ENCODE measurements at regions not wholly inside any gene's neighbourhood (a gene's known extent, or its start where the extent isn't known, plus 50 kb on each side); places are given as distances from the start of the nearest gene placed in this dataset.

DNA sequence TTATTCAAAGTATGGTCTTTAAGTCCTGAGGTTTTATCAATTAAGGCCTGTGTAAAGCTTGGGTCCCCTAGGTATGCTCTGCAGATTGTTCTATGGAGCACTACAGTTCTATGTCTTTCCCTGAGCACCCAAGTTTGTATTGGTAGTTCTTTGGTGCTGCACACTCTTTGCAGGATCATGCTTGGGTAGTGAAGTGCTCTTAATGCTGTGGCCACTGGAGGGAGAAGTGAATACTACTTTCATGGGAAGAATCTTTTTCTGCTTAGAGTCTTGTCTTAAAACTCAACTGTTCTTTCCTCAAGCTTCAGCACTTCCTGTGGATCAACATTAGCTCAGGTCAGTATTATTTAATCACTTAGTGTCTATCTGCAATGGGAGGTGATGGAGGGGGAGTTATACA is 93.6 kb upstream of the CFAP20DC start:
- H3K9me2 ChIP-seq (ENCODE audit: insufficient read depth, low read length), result no peaks in the 10 kb centered on the region
- H3K9ac ChIP-seq (ENCODE audit: low read length), result no peak overlapping the region
- H3F3A ChIP-seq (ENCODE audit: insufficient read depth, low read length, poor library complexity, severe bottlenecking), result no peaks in the 10 kb centered on the region
- no peak overlapping the region for H2AFZ ChIP-seq (ENCODE audit: low read depth, low read length)
- no peak overlapping the region for H3K4me3 ChIP-seq (ENCODE audit: low read length)
- no peaks in the 10 kb centered on the region for H4K20me1 ChIP-seq (ENCODE audit: insufficient read depth)
- no peaks in the 10 kb centered on the region for H3K27me3 ChIP-seq (ENCODE audit: insufficient read depth, low read depth, low read length)
- no peak overlapping the region for H3K27ac ChIP-seq (ENCODE audit: low read length)
- H3K4me2 ChIP-seq (ENCODE audit: low read length), result no peak overlapping the region
- TF ChIP-seq POLR2AphosphoS5 (IDR thresholded peaks at IDR 0.05) (no peak), EP300 (conservative IDR thresholded peaks at IDR 0.05; ENCODE audit: poor library complexity, severe bottlenecking) (no peak), EZH2 (IDR thresholded peaks at IDR 0.05; ENCODE audit: borderline replicate concordance, insufficient read depth, low read length, poor library complexity, severe bottlenecking) (no peak), SMC3 (conservative IDR thresholded peaks at IDR 0.05; ENCODE audit: poor library complexity) (no peak)
- no peaks in the 10 kb centered on the region for H3K79me2 ChIP-seq (replicated peaks; ENCODE audit: insufficient read depth, low read length)
- H3K36me3 ChIP-seq (ENCODE audit: insufficient read depth, low read length), result no peaks in the 10 kb centered on the region
- peaks cover 6% of the 10 kb centered on the region for H3K9me3 ChIP-seq (ENCODE audit: low read length)

DNA sequence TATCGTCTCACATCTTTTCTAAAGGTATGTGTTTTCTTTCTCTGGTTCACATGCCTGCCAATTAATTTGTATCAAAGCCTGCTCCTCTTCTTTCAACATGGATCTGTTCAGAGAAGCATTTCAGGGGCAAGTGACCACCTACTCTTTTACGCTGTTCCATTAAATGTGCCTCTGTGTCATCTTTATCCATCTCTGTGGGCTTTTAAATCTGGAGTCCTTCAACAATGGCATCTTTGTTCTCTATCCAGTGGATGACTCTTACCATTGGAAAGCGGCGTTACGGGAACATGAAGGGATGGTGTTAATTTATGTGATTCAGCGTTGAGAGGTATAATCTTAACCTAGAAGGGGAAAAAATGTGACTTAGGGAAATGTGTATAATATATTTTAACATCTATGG is 92.7 kb upstream of the CFAP20DC start:
- Histone ChIP-seq H3K27ac (ENCODE audit: low read length) (no peak overlapping the region), H3K36me3 (ENCODE audit: insufficient read depth, low read length) (no peaks in the 10 kb centered on the region), H4K20me1 (ENCODE audit: insufficient read depth) (no peaks in the 10 kb centered on the region), H3K4me3 (ENCODE audit: low read length) (no peak overlapping the region), H3F3A (ENCODE audit: insufficient read depth, low read length, poor library complexity, severe bottlenecking) (no peaks in the 10 kb centered on the region), H3K9me2 (ENCODE audit: insufficient read depth, low read length) (no peaks in the 10 kb centered on the region), H3K9ac (ENCODE audit: low read length) (no peak overlapping the region), H3K79me2 (replicated peaks; ENCODE audit: insufficient read depth, low read length) (no peaks in the 10 kb centered on the region), H3K27me3 (ENCODE audit: insufficient read depth, low read depth, low read length) (no peaks in the 10 kb centered on the region), H3K4me2 (ENCODE audit: low read length) (no peak overlapping the region), H2AFZ (ENCODE audit: low read depth, low read length) (no peak overlapping the region), H3K9me3 (ENCODE audit: low read length) (peaks cover 4% of the 10 kb centered on the region)
- TF ChIP-seq, protein P1, sequence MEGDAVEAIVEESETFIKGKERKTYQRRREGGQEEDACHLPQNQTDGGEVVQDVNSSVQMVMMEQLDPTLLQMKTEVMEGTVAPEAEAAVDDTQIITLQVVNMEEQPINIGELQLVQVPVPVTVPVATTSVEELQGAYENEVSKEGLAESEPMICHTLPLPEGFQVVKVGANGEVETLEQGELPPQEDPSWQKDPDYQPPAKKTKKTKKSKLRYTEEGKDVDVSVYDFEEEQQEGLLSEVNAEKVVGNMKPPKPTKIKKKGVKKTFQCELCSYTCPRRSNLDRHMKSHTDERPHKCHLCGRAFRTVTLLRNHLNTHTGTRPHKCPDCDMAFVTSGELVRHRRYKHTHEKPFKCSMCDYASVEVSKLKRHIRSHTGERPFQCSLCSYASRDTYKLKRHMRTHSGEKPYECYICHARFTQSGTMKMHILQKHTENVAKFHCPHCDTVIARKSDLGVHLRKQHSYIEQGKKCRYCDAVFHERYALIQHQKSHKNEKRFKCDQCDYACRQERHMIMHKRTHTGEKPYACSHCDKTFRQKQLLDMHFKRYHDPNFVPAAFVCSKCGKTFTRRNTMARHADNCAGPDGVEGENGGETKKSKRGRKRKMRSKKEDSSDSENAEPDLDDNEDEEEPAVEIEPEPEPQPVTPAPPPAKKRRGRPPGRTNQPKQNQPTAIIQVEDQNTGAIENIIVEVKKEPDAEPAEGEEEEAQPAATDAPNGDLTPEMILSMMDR (IDR thresholded peaks at IDR 0.05; ENCODE audit: poor library complexity, severe bottlenecking), result no peak
- TF ChIP-seq SMC3 (conservative IDR thresholded peaks at IDR 0.05; ENCODE audit: poor library complexity) (no peak), MXI1 (conservative IDR thresholded peaks at IDR 0.05; ENCODE audit: poor library complexity, severe bottlenecking) (no peak), POLR2AphosphoS5 (IDR thresholded peaks at IDR 0.05) (no peak), TAF1 (IDR thresholded peaks at IDR 0.05; ENCODE audit: low read depth) (no peak), EZH2 (IDR thresholded peaks at IDR 0.05; ENCODE audit: borderline replicate concordance, insufficient read depth, low read length, poor library complexity, severe bottlenecking) (no peak), EP300 (conservative IDR thresholded peaks at IDR 0.05; ENCODE audit: poor library complexity, severe bottlenecking) (no peak), REST (IDR thresholded peaks at IDR 0.05; ENCODE audit: borderline replicate concordance) (no peak)

DNA sequence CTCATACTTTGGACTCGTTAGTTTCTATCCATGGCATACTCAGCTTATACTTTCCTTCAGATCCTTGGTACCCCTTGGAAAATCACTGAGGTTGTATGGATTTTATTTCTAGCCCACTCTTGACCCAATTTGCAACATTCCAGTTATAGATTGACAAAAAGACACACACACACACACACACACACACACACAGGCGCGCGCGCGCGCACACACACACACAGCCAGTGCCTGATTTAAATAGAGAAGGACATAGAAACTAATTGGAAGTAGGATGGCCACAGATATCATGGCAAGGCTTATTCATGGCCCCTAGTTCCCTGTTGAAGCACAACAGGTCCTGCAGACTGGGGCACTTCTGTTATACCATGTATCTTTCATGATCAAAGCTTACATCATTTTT is 89.1 kb upstream of the CFAP20DC start:
- Histone ChIP-seq H3K9me2 (ENCODE audit: insufficient read depth, low read length) (no peaks in the 10 kb centered on the region), H3K4me3 (ENCODE audit: low read length) (no peak overlapping the region), H2AFZ (ENCODE audit: low read depth, low read length) (no peak overlapping the region), H3K27ac (ENCODE audit: low read length) (no peak overlapping the region), H3K4me2 (ENCODE audit: low read length) (no peak overlapping the region), H3K27me3 (ENCODE audit: insufficient read depth, low read depth, low read length) (no peaks in the 10 kb centered on the region), H3K9me3 (ENCODE audit: low read length) (no peaks in the 10 kb centered on the region), H3K79me2 (replicated peaks; ENCODE audit: insufficient read depth, low read length) (no peaks in the 10 kb centered on the region), H3K36me3 (ENCODE audit: insufficient read depth, low read length) (no peaks in the 10 kb centered on the region), H3K9ac (ENCODE audit: low read length) (no peak overlapping the region), H3F3A (ENCODE audit: insufficient read depth, low read length, poor library complexity, severe bottlenecking) (no peaks in the 10 kb centered on the region), H4K20me1 (ENCODE audit: insufficient read depth) (no peaks in the 10 kb centered on the region)
- TF ChIP-seq RAD21 (conservative IDR thresholded peaks at IDR 0.05) (no peak), EP300 (conservative IDR thresholded peaks at IDR 0.05; ENCODE audit: poor library complexity, severe bottlenecking) (no peak), TAF1 (IDR thresholded peaks at IDR 0.05; ENCODE audit: low read depth) (no peak), POLR2AphosphoS5 (IDR thresholded peaks at IDR 0.05) (no peak), REST (IDR thresholded peaks at IDR 0.05; ENCODE audit: borderline replicate concordance) (no peak), EZH2 (IDR thresholded peaks at IDR 0.05; ENCODE audit: borderline replicate concordance, insufficient read depth, low read length, poor library complexity, severe bottlenecking) (no peak), SMC3 (conservative IDR thresholded peaks at IDR 0.05; ENCODE audit: poor library complexity) (no peak)
- TF ChIP-seq, protein P1 (IDR thresholded peaks at IDR 0.05; ENCODE audit: poor library complexity, severe bottlenecking), result no peak

Data from neural cell (in vitro differentiated cells).